IMR-90 (cell line): ENCODE measurements at regions not wholly inside any gene's neighbourhood (a gene's known extent, or its start where the extent isn't known, plus 50 kb on each side); places are given as distances from the start of the nearest gene placed in this dataset.

Experiments used
- ATAC-seq: fragments of 200-7000 bp; cut with Tn5 transposase; 2 replicates; pipeline ENCODE4 v1.9.1; 2020; ENCODE audit warnings: low read depth, mild to moderate bottlenecking, moderate library complexity
- BruUV-seq: library from RNA; stranded (reverse); fragments of 400-500 nt; replicated peaks from 2 replicates; lab custom pipeline; 2021; lab: Mats Ljungman, UMichigan
- CTCF ChIA-PET: fragments of 300-600 bp; formaldehyde crosslinking; extraction: SDS; loops from one replicate; lab custom pipeline; 2021; ENCODE audit warnings: antibody characterized with exemption; lab: Yijun Ruan, JAX
- POLR2A ChIA-PET: fragments of 300-600 bp; sonication (Branson Sonifier 250); formaldehyde crosslinking; loops from one replicate; lab custom pipeline; 2022; ENCODE audit warnings: antibody characterized with exemption; ENCODE audit not compliant: unreplicated experiment; lab: Charles Lee
- DNase-seq: peaks from one replicate; pipeline ENCODE4 v3.0.0; 2013
- H2AFZ ChIP-seq: replicated peaks from 2 replicates; pipeline ENCODE3; 2013; ENCODE audit warnings: low read length, mild to moderate bottlenecking; ENCODE audit not compliant: poor library complexity
- H2AK5ac ChIP-seq: 2 replicates; pipeline ENCODE4 v1.6.1; 2013; ENCODE audit warnings: low read depth, low read length, inconsistent platforms
- H2AK9ac ChIP-seq: replicated peaks from 2 replicates; pipeline ENCODE3; 2013; ENCODE audit warnings: mild to moderate bottlenecking, low read depth, low read length, moderate library complexity; ENCODE audit not compliant: poor library complexity
- H2BK120ac ChIP-seq: 2 replicates; pipeline ENCODE4 v1.6.1; 2013; ENCODE audit warnings: low read depth, low read length, inconsistent platforms
- H2BK15ac ChIP-seq: 3 replicates; pipeline ENCODE4 v1.6.1; 2013; ENCODE audit warnings: low read depth, low read length, inconsistent platforms
- H2BK20ac ChIP-seq: 2 replicates; pipeline ENCODE4 v1.6.1; 2013; ENCODE audit warnings: low read depth, mild to moderate bottlenecking, inconsistent platforms, low read length, moderate library complexity
- H2BK5ac ChIP-seq: 2 replicates; pipeline ENCODE4 v1.6.1; 2013; ENCODE audit warnings: mild to moderate bottlenecking, low read depth, low read length, inconsistent platforms; ENCODE audit not compliant: poor library complexity, severe bottlenecking
- H3K14ac ChIP-seq: replicated peaks from 2 replicates; pipeline ENCODE4 v1.6.1; 2013; ENCODE audit warnings: low read depth, low read length, inconsistent platforms
- H3K18ac ChIP-seq: 2 replicates; pipeline ENCODE4 v1.6.1; 2013; ENCODE audit warnings: low read depth, low read length, control low read depth
- H3K23ac ChIP-seq: 2 replicates; pipeline ENCODE4 v1.6.1; 2013; ENCODE audit warnings: low read depth, low read length, inconsistent platforms
- H3K27ac ChIP-seq: 2 replicates; pipeline ENCODE4 v1.5.1; 2013; ENCODE audit warnings: mild to moderate bottlenecking, control low read depth, low read length; ENCODE audit not compliant: insufficient read depth
- H3K27me3 ChIP-seq: 2 replicates; pipeline ENCODE4 v1.6.1; 2013; ENCODE audit warnings: low read length; ENCODE audit not compliant: control insufficient read depth, insufficient read depth
- H3K36me3 ChIP-seq: 2 replicates; pipeline ENCODE4 v1.6.1; 2013; ENCODE audit warnings: low read length, mixed read lengths; ENCODE audit not compliant: control insufficient read depth, insufficient read depth
- H3K4ac ChIP-seq: 2 replicates; pipeline ENCODE4 v1.6.1; 2013; ENCODE audit warnings: low read depth, low read length, inconsistent platforms
- H3K4me1 ChIP-seq: 2 replicates; pipeline ENCODE4 v1.6.1; 2013; ENCODE audit warnings: low read length, mixed read lengths; ENCODE audit not compliant: control insufficient read depth, insufficient read depth
- H3K4me2 ChIP-seq: 2 replicates; pipeline ENCODE4 v1.6.1; 2013; ENCODE audit warnings: low read depth, mild to moderate bottlenecking, control low read depth, low read length, moderate library complexity
- H3K4me3 ChIP-seq: 2 replicates; pipeline ENCODE4 v1.5.1; 2013; ENCODE audit warnings: low read depth, mild to moderate bottlenecking, control low read depth, low read length, moderate library complexity; ENCODE audit not compliant: insufficient read depth
- H3K56ac ChIP-seq: 2 replicates; pipeline ENCODE4 v1.6.1; 2013; ENCODE audit warnings: low read length, inconsistent platforms; ENCODE audit not compliant: insufficient read depth; ENCODE audit errors: extremely low read depth
- H3K79me1 ChIP-seq, 2 experiments: 2 replicates each; pipeline ENCODE4 v1.6.1; 2013; ENCODE audit warnings: low read length in 2 of 2, inconsistent platforms in 1 of 2, low read depth in 1 of 2
- H3K9ac ChIP-seq: 2 replicates; pipeline ENCODE4 v1.6.1; 2013; ENCODE audit warnings: low read depth, low read length, control low read depth
- H3K9me1 ChIP-seq: 2 replicates; pipeline ENCODE4 v1.6.1; 2013; ENCODE audit warnings: low read length, inconsistent platforms; ENCODE audit not compliant: insufficient read depth
- H3K9me3 ChIP-seq: 2 replicates; pipeline ENCODE4 v1.6.1; 2013; ENCODE audit warnings: low read length; ENCODE audit not compliant: control insufficient read depth, insufficient read depth
- H4K20me1 ChIP-seq: 2 replicates; pipeline ENCODE4 v1.6.1; 2013; ENCODE audit warnings: low read length, inconsistent platforms; ENCODE audit not compliant: insufficient read depth
- H4K5ac ChIP-seq: 2 replicates; pipeline ENCODE4 v1.6.1; 2013; ENCODE audit warnings: mild to moderate bottlenecking, low read depth, low read length, control low read depth
- H4K8ac ChIP-seq, 2 experiments: 2 replicates each; pipeline ENCODE4 v1.6.1; 2013; ENCODE audit warnings: low read depth in 2 of 2, low read length in 2 of 2, control low read depth in 1 of 2, inconsistent platforms in 1 of 2
- H4K91ac ChIP-seq: 2 replicates; pipeline ENCODE4 v1.6.1; 2013; ENCODE audit warnings: low read depth, low read length, inconsistent platforms; ENCODE audit not compliant: insufficient read depth
- BHLHE40 ChIP-seq: fragments of 150-350 bp; IDR thresholded peaks from 2 replicates; pipeline ENCODE4 v1.6.1; 2016; ENCODE audit warnings: mild to moderate bottlenecking, low read depth, low read length
- FOS ChIP-seq: fragments of 150-350 bp; IDR thresholded peaks from 2 replicates; pipeline ENCODE4 v1.6.1; 2016; ENCODE audit warnings: low read depth, low read length
- MAZ ChIP-seq: IDR thresholded peaks from 2 replicates; pipeline ENCODE4 v1.6.1; 2012; ENCODE audit warnings: low read depth, mild to moderate bottlenecking, low read length, improper control_type of control experiment, moderate library complexity, borderline replicate concordance
- MXI1 ChIP-seq: IDR thresholded peaks from 2 replicates; pipeline ENCODE4 v1.6.1; 2012; ENCODE audit warnings: low read depth, mild to moderate bottlenecking, low read length, moderate library complexity, borderline replicate concordance
- RCOR1 ChIP-seq: IDR thresholded peaks from 2 replicates; pipeline ENCODE4 v1.6.1; 2012; ENCODE audit warnings: mild to moderate bottlenecking, low read length, improper control_type of control experiment; ENCODE audit not compliant: insufficient replicate concordance
- RFX5 ChIP-seq: IDR thresholded peaks from 2 replicates; pipeline ENCODE4 v1.8.0; 2012; ENCODE audit warnings: low read depth, mild to moderate bottlenecking, low read length, moderate library complexity
- SMC3 ChIP-seq: fragments of 150-350 bp; IDR thresholded peaks from 2 replicates; pipeline ENCODE4 v1.6.1; 2016; ENCODE audit warnings: low read depth, mild to moderate bottlenecking, antibody characterized with exemption, low read length, moderate library complexity
- WGBS, 2 experiments: methylation state at CpG; one replicate each; pipeline versions ENCODE4 v1.1.5 to v1.1.7; 2013; ENCODE audit warnings: missing lambda C conversion rate in 2 of 2; ENCODE audit not compliant: insufficient read length in 1 of 2; ENCODE audit errors: extremely low coverage in 2 of 2; 5-methylcytosine and 5-hydroxymethylcytosine counted together
- dilution Hi-C: fragments of 300-500 bp; cut with HindIII; formaldehyde crosslinking; loops from one replicate; pipeline ENCODE4 v1.14.3; 2018; ENCODE audit warnings: low sequenced_read_pairs; ENCODE audit not compliant: unreplicated experiment
- in situ Hi-C: fragments of 300-500 bp; cut with MboI; formaldehyde crosslinking; loops from 3 replicates; pipeline ENCODE4 v1.14.3; 2019; ENCODE audit warnings: low sequenced_read_pairs, inconsistent platforms, mixed read lengths
- intact Hi-C: fragments of 100-400 bp; cut with micrococcal nuclease; formaldehyde crosslinking; loops from 2 replicates; pipeline ENCODE4 v1.10.0; 2022

- DNase-seq (no peak), ATAC-seq (no peak)
- Histone ChIP-seq H2AK5ac (no peak overlapping the region), H2BK120ac (no peak overlapping the region), H3K9me1 (0 out of 2 replicates have a peak, but pooled peaks cover 10% of the 10 kb centered on the region), H2AFZ (no peak overlapping the region), H3K56ac (no peak overlapping the region), H3K27me3 (no peaks in the 10 kb centered on the region), H4K8ac (no peak overlapping the region), H4K91ac (no peak overlapping the region), H3K18ac (no peak overlapping the region), H3K23ac (no peak overlapping the region), H3K9me3 (no peaks in the 10 kb centered on the region), H3K4me3 (no peak overlapping the region), H3K9ac (no peak overlapping the region), H3K36me3 (no peaks in the 10 kb centered on the region), H3K4ac (no peak overlapping the region), H4K20me1 (no peaks in the 10 kb centered on the region), H2BK15ac (no peak overlapping the region), H3K4me1 (peaks cover 4% of the 10 kb centered on the region), H4K5ac (no peak overlapping the region), H3K27ac (no peak overlapping the region), H2BK20ac (no peak overlapping the region), H3K79me1 (no peaks in the 10 kb centered on the region), H2AK9ac (no peak overlapping the region), H3K4me2 (no peak overlapping the region), H3K14ac (no peak overlapping the region), H2BK5ac (no peak overlapping the region)
- TF ChIP-seq BHLHE40 (no peak), MAZ (no peak), RFX5 (no peak), FOS (no peak), SMC3 (no peak), MXI1 (no peak), RCOR1 (no peak)
- BruUV-seq = no TSS peak
- in situ Hi-C loops = no loop called here
- no CpG with 5 or more reads among the region's 5 CpGs for whole genome bisulfite sequencing, 2 experiments
- CTCF ChIA-PET = no interaction called here
- POLR2A ChIA-PET = no interaction called here
- dilution Hi-C loops = no loop called here
- intact Hi-C loops = loop anchor here (5.0 kb wide), 1 partner anchor 37 kb away; no protein-coding TSS in a partner anchor
Measured at GRCh38 chr1:212520746-212521145, 87.8 kb upstream of the ATF3 start.
